ENCODE measurements at regions not wholly inside any gene's neighbourhood (a gene's known extent, or its start where the extent isn't known, plus 50 kb on each side); places are given as distances from the start of the nearest gene placed in this dataset.
"Not testable (repeated sequence)": the region's sequence is repeated elsewhere in the genome, so short reads cannot be mapped to it uniquely, and the experiment has no call there.

GRCh38 chr7:7042286-7042893, 140.0 kb upstream of the C1GALT1 start:
- TF ChIP-seq POLR2A, CTCF (IDR thresholded peaks at IDR 0.05): not testable (repeated sequence)
